H9 (cell line): ENCODE measurements at regions not wholly inside any gene's neighbourhood (a gene's known extent, or its start where the extent isn't known, plus 50 kb on each side); places are given as distances from the start of the nearest gene placed in this dataset.

Experiments used
- DNase-seq: peaks from one replicate; pipeline ENCODE4 v3.0.0-alpha.2; 2017
- H2AFZ ChIP-seq: one replicate; pipeline ENCODE4 v1.6.1; 2013; ENCODE audit warnings: mild to moderate bottlenecking, low read length, control low read depth, moderate library complexity
- H2AK5ac ChIP-seq: 2 replicates; pipeline ENCODE4 v1.6.1; 2013; ENCODE audit warnings: low read length, control low read depth, mixed read lengths; ENCODE audit not compliant: insufficient read length
- H2BK120ac ChIP-seq: one replicate; pipeline ENCODE4 v1.6.1; 2013; ENCODE audit warnings: low read depth, mild to moderate bottlenecking, low read length, control low read depth, inconsistent platforms; ENCODE audit not compliant: poor library complexity, severe bottlenecking
- H2BK12ac ChIP-seq: 2 replicates; pipeline ENCODE4 v1.6.1; 2013; ENCODE audit warnings: low read length, control low read depth, mixed read lengths, low read depth; ENCODE audit not compliant: insufficient read length
- H2BK15ac ChIP-seq: 2 replicates; pipeline ENCODE4 v1.6.1; 2013; ENCODE audit warnings: low read depth, low read length, control low read depth
- H2BK20ac ChIP-seq: one replicate; pipeline ENCODE4 v1.6.1; 2013; ENCODE audit warnings: low read depth, mild to moderate bottlenecking, low read length, control low read depth, inconsistent platforms; ENCODE audit not compliant: poor library complexity, severe bottlenecking
- H2BK5ac ChIP-seq: 2 replicates; pipeline ENCODE4 v1.6.1; 2013; ENCODE audit warnings: low read length, control low read depth, mixed read lengths; ENCODE audit not compliant: insufficient read length
- H3K14ac ChIP-seq: 2 replicates; pipeline ENCODE4 v1.6.1; 2013; ENCODE audit warnings: low read length, control low read depth; ENCODE audit not compliant: insufficient read depth
- H3K18ac ChIP-seq: 2 replicates; pipeline ENCODE4 v1.6.1; 2013; ENCODE audit warnings: low read depth, mild to moderate bottlenecking, mixed read lengths, low read length, control low read depth; ENCODE audit not compliant: insufficient read length
- H3K23ac ChIP-seq: 2 replicates; pipeline ENCODE4 v1.6.1; 2013; ENCODE audit warnings: low read length, control low read depth, mixed read lengths, low read depth; ENCODE audit not compliant: insufficient read length
- H3K23me2 ChIP-seq: 2 replicates; pipeline ENCODE4 v1.6.1; 2013; ENCODE audit warnings: low read depth, mild to moderate bottlenecking, mixed read lengths, low read length, control low read depth; ENCODE audit not compliant: insufficient read length, poor library complexity, severe bottlenecking
- H3K27ac ChIP-seq: 2 replicates; pipeline ENCODE4 v1.5.1; 2013; ENCODE audit warnings: low read length, control low read depth, mixed read lengths, low read depth; ENCODE audit not compliant: insufficient read length
- H3K27me3 ChIP-seq: 2 replicates; pipeline ENCODE4 v1.6.1; 2013; ENCODE audit warnings: low read length, control low read depth, inconsistent platforms; ENCODE audit not compliant: insufficient read depth
- H3K4ac ChIP-seq: 2 replicates; pipeline ENCODE4 v1.6.1; 2013; ENCODE audit warnings: low read depth, mild to moderate bottlenecking, control low read depth, inconsistent platforms, low read length, moderate library complexity
- H3K4me1 ChIP-seq: 2 replicates; pipeline ENCODE4 v1.6.1; 2013; ENCODE audit warnings: low read length, control low read depth, inconsistent platforms; ENCODE audit not compliant: insufficient read depth
- H3K4me2 ChIP-seq: 2 replicates; pipeline ENCODE4 v1.6.1; 2013; ENCODE audit warnings: low read length, control low read depth, mixed read lengths; ENCODE audit not compliant: insufficient read length, insufficient read depth
- H3K56ac ChIP-seq: 2 replicates; pipeline ENCODE4 v1.6.1; 2013; ENCODE audit warnings: low read depth, mild to moderate bottlenecking, mixed read lengths, low read length, control low read depth; ENCODE audit not compliant: insufficient read length
- H3K79me1 ChIP-seq: 2 replicates; pipeline ENCODE4 v1.6.1; 2013; ENCODE audit warnings: low read depth, mild to moderate bottlenecking, moderate library complexity, low read length, control low read depth, inconsistent platforms; ENCODE audit not compliant: insufficient read depth, poor library complexity, severe bottlenecking
- H3K79me2 ChIP-seq: 2 replicates; pipeline ENCODE4 v1.6.1; 2013; ENCODE audit warnings: low read length, control low read depth, inconsistent platforms; ENCODE audit not compliant: insufficient read depth
- H3K9ac ChIP-seq: 2 replicates; pipeline ENCODE4 v1.6.1; 2013; ENCODE audit warnings: low read length, control low read depth, mixed read lengths; ENCODE audit not compliant: insufficient read length; ENCODE audit errors: extremely low read depth
- H3K9me3 ChIP-seq: one replicate; pipeline ENCODE4 v1.6.1; 2013; ENCODE audit warnings: low read depth, low read length, inconsistent platforms; ENCODE audit not compliant: control insufficient read depth
- H3T11ph ChIP-seq: one replicate; pipeline ENCODE4 v1.6.1; 2013; ENCODE audit warnings: mild to moderate bottlenecking, low read length, control low read depth, inconsistent platforms
- H4K20me1 ChIP-seq: one replicate; pipeline ENCODE4 v1.6.1; 2013; ENCODE audit not compliant: control insufficient read depth, insufficient read length, insufficient read depth
- H4K5ac ChIP-seq: 2 replicates; pipeline ENCODE4 v1.6.1; 2013; ENCODE audit warnings: low read depth, mild to moderate bottlenecking, mixed read lengths, low read length, control low read depth; ENCODE audit not compliant: insufficient read length
- H4K8ac ChIP-seq: replicated peaks from 2 replicates; pipeline ENCODE4 v1.6.1; 2013; ENCODE audit warnings: low read length, control low read depth, mixed read lengths, low read depth; ENCODE audit not compliant: insufficient read length
- H4K91ac ChIP-seq: 2 replicates; pipeline ENCODE4 v1.6.1; 2013; ENCODE audit warnings: low read depth, mild to moderate bottlenecking, moderate library complexity, mixed read lengths, low read length, control low read depth; ENCODE audit not compliant: insufficient read length
- H3K27ac Mint-ChIP-seq, 3 experiments: 2 replicates in 2 of 3; 3 replicates in 1 of 3; pipeline ENCODE4 v1.8.0; 2020 to 2021; ENCODE audit warnings: mixed read lengths in 3 of 3, mild to moderate bottlenecking in 1 of 3, moderate library complexity in 1 of 3
- H3K27me3 Mint-ChIP-seq: 2 replicates; pipeline ENCODE4 v1.8.0; 2021; ENCODE audit warnings: low read depth, mild to moderate bottlenecking, moderate library complexity, mixed read lengths
- H3K36me3 Mint-ChIP-seq, 3 experiments: 2 replicates in 2 of 3; 3 replicates in 1 of 3; pipeline ENCODE4 v1.8.0; 2020 to 2021; ENCODE audit warnings: low read depth in 3 of 3, mixed read lengths in 3 of 3; ENCODE audit not compliant: insufficient read depth in 1 of 3
- H3K4me1 Mint-ChIP-seq, 2 experiments: 2 replicates each; pipeline ENCODE4 v1.8.0; 2020; ENCODE audit warnings: mixed read lengths in 2 of 2
- H3K4me3 Mint-ChIP-seq, 2 experiments: 2 replicates in 1 of 2; 3 replicates in 1 of 2; pipeline ENCODE4 v1.8.0; 2020 to 2021; ENCODE audit warnings: mild to moderate bottlenecking in 2 of 2, mixed read lengths in 2 of 2, moderate library complexity in 1 of 2
- H3K9me3 Mint-ChIP-seq, 2 experiments: 2 replicates in 1 of 2; 3 replicates in 1 of 2; pipeline ENCODE4 v1.8.0; 2020; ENCODE audit warnings: mild to moderate bottlenecking in 2 of 2, mixed read lengths in 2 of 2, moderate library complexity in 1 of 2
- CTCF ChIP-seq: fragments of 200-600 bp; sonication (generic); conservative IDR thresholded peaks from 3 replicates; pipeline ENCODE4 v1.8.0; 2021; ENCODE audit warnings: antibody characterized with exemption, mild to moderate bottlenecking
- WGBS: extraction: QIAGEN DNeasy Blood & Tissue Kit; methylation state at CpG from one replicate; pipeline ENCODE4 v1.1.7; 2013; ENCODE audit warnings: missing lambda C conversion rate, low lambda C conversion rate, mixed read lengths; ENCODE audit not compliant: insufficient read length; ENCODE audit errors: extremely low coverage; 5-methylcytosine and 5-hydroxymethylcytosine counted together

GRCh38 chr2:161020437-161020836 lies 139.8 kb upstream of the TANK start:
- no peak overlapping the region for H3K14ac ChIP-seq
- Mint-ChIP-seq H3K9me3 (peaks cover 5 to 6% of the 10 kb centered on the region in 2 experiments), H3K27me3 (peaks cover 1% of the 10 kb centered on the region), H3K36me3 (peaks cover 2 to 6% (median 2%) of the 10 kb centered on the region in 3 experiments; a peak in 6 of 7 replicates), H3K27ac (no peak overlapping the region), H3K4me3 (no peak overlapping the region), H3K4me1 (no peaks in the 10 kb centered on the region)
- H3K4me1 ChIP-seq, result no peaks in the 10 kb centered on the region
- H2BK12ac ChIP-seq, result no peak overlapping the region
- H3K18ac ChIP-seq, result no peak overlapping the region
- H3K27ac ChIP-seq, result no peak overlapping the region
- H3K4ac ChIP-seq, result no peak overlapping the region
- H3K79me2 ChIP-seq, result no peaks in the 10 kb centered on the region
- H2BK5ac ChIP-seq, result no peak overlapping the region
- H4K20me1 ChIP-seq, result no peaks in the 10 kb centered on the region
- H3K23ac ChIP-seq, result no peak overlapping the region
- DNase-seq, result no peak
- no peaks in the 10 kb centered on the region for H3K9me3 ChIP-seq
- no peak overlapping the region for H4K5ac ChIP-seq
- H3K9ac ChIP-seq, result no peak overlapping the region
- H4K91ac ChIP-seq, result no peak overlapping the region
- no CpG with 5 or more reads among the region's 2 CpGs for WGBS
- no peaks in the 10 kb centered on the region for H3K23me2 ChIP-seq
- no peak overlapping the region for H2BK15ac ChIP-seq
- no peak overlapping the region for H3K4me2 ChIP-seq
- no peak overlapping the region for H2BK120ac ChIP-seq
- no peak overlapping the region for H4K8ac ChIP-seq
- H2AFZ ChIP-seq, result no peak overlapping the region
- H3K56ac ChIP-seq, result no peak overlapping the region
- no peak for TF ChIP-seq CTCF
- no peak overlapping the region for H2AK5ac ChIP-seq
- H2BK20ac ChIP-seq, result no peak overlapping the region
- H3K79me1 ChIP-seq, result no peaks in the 10 kb centered on the region
- no peaks in the 10 kb centered on the region for H3K27me3 ChIP-seq
- H3T11ph ChIP-seq, result no peak overlapping the region
